ENCODE measurements at regions not wholly inside any gene's neighbourhood (a gene's known extent, or its start where the extent isn't known, plus 50 kb on each side); places are given as distances from the start of the nearest gene placed in this dataset.

- TF ChIP-seq POLR2A (IDR thresholded peaks at IDR 0.05) (no peak), CTCF (IDR thresholded peaks at IDR 0.05) (no peak), POLR2AphosphoS5 (IDR thresholded peaks at IDR 0.05) (no peak), EP300 (IDR thresholded peaks at IDR 0.05) (no peak)
These were observed 210.4 kb upstream of the ELAVL2 start for GRCh38 chr9:24036459-24036858.

All from stomach (tissue), 4 donors.